ENCODE measurements at regions not wholly inside any gene's neighbourhood (a gene's known extent, or its start where the extent isn't known, plus 50 kb on each side); places are given as distances from the start of the nearest gene placed in this dataset.

DNA sequence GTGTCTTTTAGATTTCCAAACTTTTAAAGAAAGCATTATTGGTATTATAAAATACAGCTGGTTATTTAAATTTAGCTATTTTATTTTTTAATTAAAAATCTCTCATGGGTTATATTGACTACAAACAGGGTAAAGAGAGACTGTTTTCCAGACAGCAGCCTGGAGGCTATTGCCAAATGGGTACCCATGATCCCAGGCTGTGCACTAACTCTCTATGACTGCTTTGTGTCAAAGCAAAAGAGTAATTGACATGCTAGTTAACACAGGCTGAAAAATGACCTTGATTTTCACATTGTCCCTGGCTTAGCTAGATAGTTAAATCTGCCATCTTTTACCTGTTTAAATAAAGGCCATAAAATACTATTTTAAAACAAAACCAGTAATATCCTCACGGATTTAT lies 589.7 kb downstream of the ANXA1 start:
- no peak for TF ChIP-seq POLR2A (IDR thresholded peaks at IDR 0.05; ENCODE audit: low read depth)
- TF ChIP-seq, protein P1, sequence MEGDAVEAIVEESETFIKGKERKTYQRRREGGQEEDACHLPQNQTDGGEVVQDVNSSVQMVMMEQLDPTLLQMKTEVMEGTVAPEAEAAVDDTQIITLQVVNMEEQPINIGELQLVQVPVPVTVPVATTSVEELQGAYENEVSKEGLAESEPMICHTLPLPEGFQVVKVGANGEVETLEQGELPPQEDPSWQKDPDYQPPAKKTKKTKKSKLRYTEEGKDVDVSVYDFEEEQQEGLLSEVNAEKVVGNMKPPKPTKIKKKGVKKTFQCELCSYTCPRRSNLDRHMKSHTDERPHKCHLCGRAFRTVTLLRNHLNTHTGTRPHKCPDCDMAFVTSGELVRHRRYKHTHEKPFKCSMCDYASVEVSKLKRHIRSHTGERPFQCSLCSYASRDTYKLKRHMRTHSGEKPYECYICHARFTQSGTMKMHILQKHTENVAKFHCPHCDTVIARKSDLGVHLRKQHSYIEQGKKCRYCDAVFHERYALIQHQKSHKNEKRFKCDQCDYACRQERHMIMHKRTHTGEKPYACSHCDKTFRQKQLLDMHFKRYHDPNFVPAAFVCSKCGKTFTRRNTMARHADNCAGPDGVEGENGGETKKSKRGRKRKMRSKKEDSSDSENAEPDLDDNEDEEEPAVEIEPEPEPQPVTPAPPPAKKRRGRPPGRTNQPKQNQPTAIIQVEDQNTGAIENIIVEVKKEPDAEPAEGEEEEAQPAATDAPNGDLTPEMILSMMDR (IDR thresholded peaks at IDR 0.05) = no peak
- no peak for TF ChIP-seq EP300 (IDR thresholded peaks at IDR 0.05)
- TF ChIP-seq POLR2AphosphoS5 (IDR thresholded peaks at IDR 0.05) = no peak

All from esophagus muscularis mucosa (tissue), 4 donors.